HEK293 (cell line): ENCODE measurements at regions not wholly inside any gene's neighbourhood (a gene's known extent, or its start where the extent isn't known, plus 50 kb on each side); places are given as distances from the start of the nearest gene placed in this dataset.

Experiments used
- CTCF ChIA-PET: fragments of 350-600 bp; formaldehyde crosslinking; extraction: SDS; loops from one replicate; lab custom pipeline; 2021; ENCODE audit warnings: antibody characterized with exemption; lab: Yijun Ruan, JAX
- POLR2A ChIA-PET: fragments of 300-600 bp; formaldehyde crosslinking; extraction: SDS; loops from one replicate; lab custom pipeline; 2020; ENCODE audit warnings: antibody characterized with exemption, inconsistent platforms; lab: Yijun Ruan, JAX
- H3K27ac ChIP-seq: fragments of 200-500 bp; sonication (Bioruptor generic); 2 replicates; pipeline ENCODE4 v1.5.1; 2014; ENCODE audit warnings: low read depth, low read length, control low read depth, inconsistent platforms; ENCODE audit errors: extremely low read depth
- H3K36me3 ChIP-seq, 2 experiments: fragments of 200-500 bp in 1 of 2; sonication (Bioruptor generic) in 1 of 2; 1 replicate in 1 of 2; 2 replicates in 1 of 2; pipeline ENCODE4 v1.5.1; 2014 to 2017; ENCODE audit warnings: inconsistent platforms in 2 of 2, low read length in 2 of 2; ENCODE audit not compliant: control insufficient read depth in 2 of 2, insufficient read depth in 1 of 2
- H3K4me1 ChIP-seq: fragments of 200-500 bp; sonication (Bioruptor generic); 2 replicates; pipeline ENCODE4 v1.5.1; 2014; ENCODE audit warnings: mild to moderate bottlenecking, low read length, inconsistent platforms; ENCODE audit not compliant: control insufficient read depth, insufficient read depth
- H3K4me3 ChIP-seq: 2 replicates; pipeline ENCODE4 v1.5.1; 2011; ENCODE audit warnings: low read depth, mild to moderate bottlenecking, control low read depth, low read length, moderate library complexity
- H3K9me3 ChIP-seq: fragments of 200-500 bp; sonication (Bioruptor generic); 2 replicates; pipeline ENCODE4 v1.5.1; 2014; ENCODE audit warnings: low read depth, low read length, inconsistent platforms; ENCODE audit not compliant: control insufficient read depth, insufficient read depth
- HOXA7 ChIP-seq: sonication (generic); formaldehyde crosslinking; IDR thresholded peaks from 2 replicates; pipeline ENCODE4 v1.8.1; 2022; ENCODE audit warnings: missing genetic modification reagents, borderline replicate concordance
- KLF16 ChIP-seq: fragments of 450-650 bp; formaldehyde crosslinking; IDR thresholded peaks from 2 replicates; pipeline ENCODE4 v1.5.1; 2017; ENCODE audit warnings: missing biosample characterization, missing genetic modification characterization
- MYNN ChIP-seq: fragments of 450-650 bp; formaldehyde crosslinking; IDR thresholded peaks from 2 replicates; pipeline ENCODE4 v1.5.1; 2016; ENCODE audit warnings: missing biosample characterization, missing genetic modification characterization, borderline replicate concordance
- OVOL3 ChIP-seq: fragments of 450-650 bp; formaldehyde crosslinking; IDR thresholded peaks from 2 replicates; pipeline ENCODE4 v1.5.1; 2016; ENCODE audit warnings: missing biosample characterization, missing genetic modification characterization
- TCF7L2 ChIP-seq: IDR thresholded peaks from 2 replicates; pipeline ENCODE4 v1.6.1; 2011; ENCODE audit warnings: low read depth, mild to moderate bottlenecking, inconsistent platforms, low read length, moderate library complexity, borderline replicate concordance
- YY1 ChIP-seq: fragments of 450-650 bp; formaldehyde crosslinking; IDR thresholded peaks from 2 replicates; pipeline ENCODE4 v1.5.1; 2018; ENCODE audit warnings: missing biosample characterization, missing genetic modification characterization
- ZBTB7A ChIP-seq: fragments of 450-650 bp; formaldehyde crosslinking; IDR thresholded peaks from 2 replicates; pipeline ENCODE4 v1.5.1; 2016; ENCODE audit warnings: low read depth, missing biosample characterization, missing genetic modification characterization
- ZFHX2 ChIP-seq: fragments of 450-650 bp; formaldehyde crosslinking; conservative IDR thresholded peaks from 2 replicates; pipeline ENCODE4 v1.5.1; 2016; ENCODE audit warnings: missing biosample characterization, missing genetic modification characterization
- ZNF114 ChIP-seq: fragments of 450-650 bp; formaldehyde crosslinking; IDR thresholded peaks from 2 replicates; pipeline ENCODE4 v1.5.0; 2017; ENCODE audit warnings: missing biosample characterization, missing genetic modification characterization
- ZNF175 ChIP-seq: fragments of 450-650 bp; formaldehyde crosslinking; IDR thresholded peaks from 2 replicates; pipeline ENCODE4 v1.5.1; 2016; ENCODE audit warnings: missing biosample characterization, missing genetic modification characterization
- ZNF202 ChIP-seq: fragments of 450-650 bp; formaldehyde crosslinking; IDR thresholded peaks from 2 replicates; pipeline ENCODE4 v1.5.1; 2016; ENCODE audit warnings: missing biosample characterization, missing genetic modification characterization, borderline replicate concordance
- ZNF266 ChIP-seq: fragments of 450-650 bp; formaldehyde crosslinking; IDR thresholded peaks from 2 replicates; pipeline ENCODE4 v1.5.1; 2016; ENCODE audit warnings: missing biosample characterization, missing genetic modification characterization, low read depth
- ZNF37A ChIP-seq: fragments of 450-650 bp; IDR thresholded peaks from 2 replicates; pipeline ENCODE4 v1.5.1; 2018; ENCODE audit warnings: missing biosample characterization, missing genetic modification characterization
- ZNF394 ChIP-seq: fragments of 450-650 bp; formaldehyde crosslinking; IDR thresholded peaks from 2 replicates; pipeline ENCODE4 v1.5.1; 2016; ENCODE audit warnings: missing biosample characterization, missing genetic modification characterization, mild to moderate bottlenecking, moderate library complexity, borderline replicate concordance
- ZNF610 ChIP-seq: fragments of 450-650 bp; formaldehyde crosslinking; IDR thresholded peaks from 2 replicates; pipeline ENCODE4 v1.5.1; 2016; ENCODE audit warnings: missing biosample characterization, missing genetic modification characterization, borderline replicate concordance
- ZNF707 ChIP-seq: fragments of 450-650 bp; formaldehyde crosslinking; IDR thresholded peaks from 2 replicates; pipeline ENCODE4 v1.5.1; 2016; ENCODE audit warnings: missing biosample characterization, missing genetic modification characterization
- ZNF76 ChIP-seq: fragments of 450-650 bp; formaldehyde crosslinking; IDR thresholded peaks from 2 replicates; pipeline ENCODE4; 2016; ENCODE audit warnings: low read depth, missing biosample characterization, missing genetic modification characterization, borderline replicate concordance
- ZNF768 ChIP-seq: fragments of 450-650 bp; formaldehyde crosslinking; IDR thresholded peaks from 2 replicates; pipeline ENCODE4 v1.5.1; 2018; ENCODE audit warnings: missing biosample characterization, mild to moderate bottlenecking, missing genetic modification characterization
- ZSCAN23 ChIP-seq: fragments of 450-650 bp; formaldehyde crosslinking; IDR thresholded peaks from 2 replicates; pipeline ENCODE4 v1.5.1; 2016; ENCODE audit warnings: missing biosample characterization, missing genetic modification characterization
- TF ChIP-seq, protein P1 (sequence below): fragments of 450-650 bp; formaldehyde crosslinking; IDR thresholded peaks from 2 replicates; pipeline ENCODE4 v1.5.1; 2016; ENCODE audit warnings: missing biosample characterization, missing genetic modification characterization
- TF ChIP-seq, protein P2 (sequence below): fragments of 450-650 bp; formaldehyde crosslinking; IDR thresholded peaks from 2 replicates; pipeline ENCODE4 v1.5.1; 2016; ENCODE audit warnings: missing biosample characterization, missing genetic modification characterization
- TF ChIP-seq, protein P3 (sequence below): fragments of 450-650 bp; formaldehyde crosslinking; IDR thresholded peaks from 2 replicates; pipeline ENCODE4 v1.5.1; 2016; ENCODE audit warnings: missing biosample characterization, missing genetic modification characterization
- TF ChIP-seq, protein P4 (sequence below): fragments of 450-650 bp; formaldehyde crosslinking; IDR thresholded peaks from 2 replicates; pipeline ENCODE4 v1.5.1; 2017; ENCODE audit warnings: missing biosample characterization, mild to moderate bottlenecking, missing genetic modification characterization, moderate library complexity
- TF ChIP-seq, protein P5 (sequence below): fragments of 450-650 bp; formaldehyde crosslinking; IDR thresholded peaks from 2 replicates; pipeline ENCODE4 v1.5.1; 2016; ENCODE audit warnings: missing biosample characterization, missing genetic modification characterization, low read depth
- TF ChIP-seq, protein P6 (sequence below): fragments of 450-650 bp; formaldehyde crosslinking; IDR thresholded peaks from 2 replicates; pipeline ENCODE4 v1.5.1; 2016; ENCODE audit warnings: missing biosample characterization, missing genetic modification characterization

DNA sequence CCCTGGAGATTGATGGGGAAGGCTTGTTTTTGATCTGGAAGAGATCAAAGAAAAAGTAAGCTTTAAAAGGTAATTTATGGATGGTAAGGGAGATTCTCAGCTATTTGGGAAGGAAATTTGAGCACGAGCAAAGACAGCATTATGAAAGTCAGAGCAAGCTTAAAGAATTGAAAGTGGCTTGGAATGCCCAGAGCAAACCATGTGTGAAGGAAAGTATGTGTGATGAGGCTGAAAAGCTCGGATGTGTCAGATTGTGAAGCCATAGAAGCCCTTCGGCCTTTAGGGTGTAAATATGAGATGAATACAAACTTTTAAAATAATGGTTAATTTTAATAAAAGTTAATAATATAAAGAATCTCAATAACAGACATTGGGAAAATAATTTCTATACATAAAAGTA lies 377.4 kb upstream of the DSEL start:
- POLR2A ChIA-PET = no interaction called here
- H3K27ac ChIP-seq = no peak overlapping the region
- H3K4me1 ChIP-seq = no peaks in the 10 kb centered on the region
- no peak for TF ChIP-seq ZNF76 (tag by site-specific recombination)
- TF ChIP-seq ZFHX2 (tag by site-specific recombination) = no peak
- TF ChIP-seq ZNF37A (tag by site-specific recombination) = no peak
- TF ChIP-seq ZBTB7A (tag by site-specific recombination) = no peak
- TF ChIP-seq, protein P1, sequence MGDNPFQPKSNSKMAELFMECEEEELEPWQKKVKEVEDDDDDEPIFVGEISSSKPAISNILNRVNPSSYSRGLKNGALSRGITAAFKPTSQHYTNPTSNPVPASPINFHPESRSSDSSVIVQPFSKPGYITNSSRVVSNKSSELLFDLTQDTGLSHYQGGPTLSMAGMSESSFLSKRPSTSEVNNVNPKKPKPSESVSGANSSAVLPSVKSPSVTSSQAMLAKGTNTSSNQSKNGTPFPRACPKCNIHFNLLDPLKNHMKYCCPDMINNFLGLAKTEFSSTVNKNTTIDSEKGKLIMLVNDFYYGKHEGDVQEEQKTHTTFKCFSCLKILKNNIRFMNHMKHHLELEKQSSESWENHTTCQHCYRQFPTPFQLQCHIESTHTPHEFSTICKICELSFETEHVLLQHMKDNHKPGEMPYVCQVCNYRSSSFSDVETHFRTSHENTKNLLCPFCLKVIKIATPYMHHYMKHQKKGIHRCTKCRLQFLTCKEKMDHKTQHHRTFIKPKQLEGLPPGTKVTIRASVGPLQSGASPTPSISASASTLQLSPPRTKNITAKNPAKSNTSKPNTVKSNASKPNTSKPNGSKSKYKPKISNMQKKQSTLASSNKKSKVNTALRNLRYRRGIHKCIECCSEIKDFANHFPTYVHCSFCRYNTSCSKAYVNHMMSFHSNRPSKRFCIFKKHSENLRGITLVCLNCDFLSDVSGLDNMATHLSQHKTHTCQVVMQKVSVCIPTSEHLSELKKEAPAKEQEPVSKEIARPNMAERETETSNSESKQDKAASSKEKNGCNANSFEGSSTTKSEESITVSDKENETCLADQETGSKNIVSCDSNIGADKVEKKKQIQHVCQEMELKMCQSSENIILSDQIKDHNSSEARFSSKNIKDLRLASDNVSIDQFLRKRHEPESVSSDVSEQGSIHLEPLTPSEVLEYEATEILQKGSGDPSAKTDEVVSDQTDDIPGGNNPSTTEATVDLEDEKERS (tag by site-specific recombination) = no peak
- TF ChIP-seq HOXA7 (CRISPR knock-in tag) = no peak
- no peak for TF ChIP-seq ZNF175 (tag by site-specific recombination)
- no peak for TF ChIP-seq ZNF707 (tag by site-specific recombination)
- TF ChIP-seq ZNF202 (tag by site-specific recombination) = no peak
- no peak for TF ChIP-seq ZNF768 (tag by site-specific recombination)
- TF ChIP-seq, protein P2, sequence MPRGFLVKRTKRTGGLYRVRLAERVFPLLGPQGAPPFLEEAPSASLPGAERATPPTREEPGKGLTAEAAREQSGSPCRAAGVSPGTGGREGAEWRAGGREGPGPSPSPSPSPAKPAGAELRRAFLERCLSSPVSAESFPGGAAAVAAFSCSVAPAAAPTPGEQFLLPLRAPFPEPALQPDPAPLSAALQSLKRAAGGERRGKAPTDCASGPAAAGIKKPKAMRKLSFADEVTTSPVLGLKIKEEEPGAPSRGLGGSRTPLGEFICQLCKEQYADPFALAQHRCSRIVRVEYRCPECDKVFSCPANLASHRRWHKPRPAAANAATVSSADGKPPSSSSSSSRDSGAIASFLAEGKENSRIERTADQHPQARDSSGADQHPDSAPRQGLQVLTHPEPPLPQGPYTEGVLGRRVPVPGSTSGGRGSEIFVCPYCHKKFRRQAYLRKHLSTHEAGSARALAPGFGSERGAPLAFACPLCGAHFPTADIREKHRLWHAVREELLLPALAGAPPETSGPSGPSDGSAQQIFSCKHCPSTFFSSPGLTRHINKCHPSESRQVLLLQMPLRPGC (tag by site-specific recombination) = no peak
- CTCF ChIA-PET = no interaction called here
- no peaks in the 10 kb centered on the region for H3K9me3 ChIP-seq
- H3K36me3 ChIP-seq = no peaks in the 10 kb centered on the region
- no peak overlapping the region for H3K4me3 ChIP-seq

DNA sequence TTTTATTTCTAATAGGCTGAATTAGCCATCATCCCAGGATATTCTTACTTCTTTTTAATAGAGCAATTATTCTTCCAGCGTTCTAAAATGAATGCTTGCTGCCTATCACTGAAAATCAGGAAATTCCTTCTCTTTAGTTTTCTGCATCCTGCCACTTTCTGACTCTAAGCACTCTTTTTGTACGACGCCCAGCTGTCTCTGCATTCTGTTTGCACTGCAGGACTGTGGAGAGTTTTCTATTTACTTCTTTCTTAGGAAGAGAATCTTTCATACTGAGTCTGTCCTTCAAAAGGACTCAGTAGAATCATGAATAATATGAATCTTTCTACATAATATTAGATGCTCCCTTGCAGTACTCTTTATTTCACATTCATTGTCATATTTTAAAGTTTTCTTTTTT lies 360.4 kb upstream of the DSEL start:
- H3K27ac ChIP-seq = no peak overlapping the region
- no peaks in the 10 kb centered on the region for H3K36me3 ChIP-seq
- H3K4me3 ChIP-seq = no peak overlapping the region
- ChIA-PET CTCF (no interaction called here), POLR2A (no interaction called here)
- no peaks in the 10 kb centered on the region for H3K4me1 ChIP-seq
- TF ChIP-seq, protein P3, sequence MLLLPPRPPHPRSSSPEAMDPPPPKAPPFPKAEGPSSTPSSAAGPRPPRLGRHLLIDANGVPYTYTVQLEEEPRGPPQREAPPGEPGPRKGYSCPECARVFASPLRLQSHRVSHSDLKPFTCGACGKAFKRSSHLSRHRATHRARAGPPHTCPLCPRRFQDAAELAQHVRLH (tag by site-specific recombination) = no peak
- TF ChIP-seq, protein P4, sequence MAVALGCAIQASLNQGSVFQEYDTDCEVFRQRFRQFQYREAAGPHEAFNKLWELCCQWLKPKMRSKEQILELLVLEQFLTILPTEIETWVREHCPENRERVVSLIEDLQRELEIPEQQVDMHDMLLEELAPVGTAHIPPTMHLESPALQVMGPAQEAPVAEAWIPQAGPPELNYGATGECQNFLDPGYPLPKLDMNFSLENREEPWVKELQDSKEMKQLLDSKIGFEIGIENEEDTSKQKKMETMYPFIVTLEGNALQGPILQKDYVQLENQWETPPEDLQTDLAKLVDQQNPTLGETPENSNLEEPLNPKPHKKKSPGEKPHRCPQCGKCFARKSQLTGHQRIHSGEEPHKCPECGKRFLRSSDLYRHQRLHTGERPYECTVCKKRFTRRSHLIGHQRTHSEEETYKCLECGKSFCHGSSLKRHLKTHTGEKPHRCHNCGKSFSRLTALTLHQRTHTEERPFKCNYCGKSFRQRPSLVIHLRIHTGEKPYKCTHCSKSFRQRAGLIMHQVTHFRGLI (tag by site-specific recombination) = no peak
- TF ChIP-seq YY1 (tag by site-specific recombination) (no peak), ZSCAN23 (tag by site-specific recombination) (no peak), ZNF266 (no peak), ZNF114 (tag by site-specific recombination) (no peak), OVOL3 (tag by site-specific recombination) (no peak), KLF16 (tag by site-specific recombination) (no peak), ZNF394 (tag by site-specific recombination) (no peak), MYNN (tag by site-specific recombination) (no peak), TCF7L2 (no peak), ZNF610 (no peak)
- TF ChIP-seq, protein P5, sequence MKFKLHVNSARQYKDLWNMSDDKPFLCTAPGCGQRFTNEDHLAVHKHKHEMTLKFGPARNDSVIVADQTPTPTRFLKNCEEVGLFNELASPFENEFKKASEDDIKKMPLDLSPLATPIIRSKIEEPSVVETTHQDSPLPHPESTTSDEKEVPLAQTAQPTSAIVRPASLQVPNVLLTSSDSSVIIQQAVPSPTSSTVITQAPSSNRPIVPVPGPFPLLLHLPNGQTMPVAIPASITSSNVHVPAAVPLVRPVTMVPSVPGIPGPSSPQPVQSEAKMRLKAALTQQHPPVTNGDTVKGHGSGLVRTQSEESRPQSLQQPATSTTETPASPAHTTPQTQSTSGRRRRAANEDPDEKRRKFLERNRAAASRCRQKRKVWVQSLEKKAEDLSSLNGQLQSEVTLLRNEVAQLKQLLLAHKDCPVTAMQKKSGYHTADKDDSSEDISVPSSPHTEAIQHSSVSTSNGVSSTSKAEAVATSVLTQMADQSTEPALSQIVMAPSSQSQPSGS (tag by site-specific recombination) = no peak
- TF ChIP-seq, protein P6, sequence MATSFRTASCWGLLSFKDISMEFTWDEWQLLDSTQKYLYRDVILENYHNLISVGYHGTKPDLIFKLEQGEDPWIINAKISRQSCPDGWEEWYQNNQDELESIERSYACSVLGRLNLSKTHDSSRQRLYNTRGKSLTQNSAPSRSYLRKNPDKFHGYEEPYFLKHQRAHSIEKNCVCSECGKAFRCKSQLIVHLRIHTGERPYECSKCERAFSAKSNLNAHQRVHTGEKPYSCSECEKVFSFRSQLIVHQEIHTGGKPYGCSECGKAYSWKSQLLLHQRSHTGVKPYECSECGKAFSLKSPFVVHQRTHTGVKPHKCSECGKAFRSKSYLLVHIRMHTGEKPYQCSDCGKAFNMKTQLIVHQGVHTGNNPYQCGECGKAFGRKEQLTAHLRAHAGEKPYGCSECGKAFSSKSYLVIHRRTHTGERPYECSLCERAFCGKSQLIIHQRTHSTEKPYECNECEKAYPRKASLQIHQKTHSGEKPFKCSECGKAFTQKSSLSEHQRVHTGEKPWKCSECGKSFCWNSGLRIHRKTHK (tag by site-specific recombination) = no peak
- H3K9me3 ChIP-seq = no peaks in the 10 kb centered on the region
